Fibroblast of lung (primary cell): ENCODE measurements at regions not wholly inside any gene's neighbourhood (a gene's known extent, or its start where the extent isn't known, plus 50 kb on each side); places are given as distances from the start of the nearest gene placed in this dataset.

Experiments used
- EZH2 ChIP-seq: IDR thresholded peaks from 2 replicates; pipeline ENCODE4 v1.5.1; 2012; ENCODE audit warnings: low read length, control low read depth, mild to moderate bottlenecking; ENCODE audit errors: missing control alignments
- TF ChIP-seq, protein P1 (sequence below), 2 donors: IDR thresholded peaks in 1 of 2; conservative IDR thresholded peaks in 1 of 2; 1 replicate in 1 of 2; 2 replicates in 1 of 2; pipeline ENCODE4 v1.5.1; 2011 to 2012; ENCODE audit warnings: low read length in 2 of 2, control low read depth in 1 of 2, inconsistent platforms in 1 of 2, low read depth in 1 of 2, mild to moderate bottlenecking in 1 of 2

DNA sequence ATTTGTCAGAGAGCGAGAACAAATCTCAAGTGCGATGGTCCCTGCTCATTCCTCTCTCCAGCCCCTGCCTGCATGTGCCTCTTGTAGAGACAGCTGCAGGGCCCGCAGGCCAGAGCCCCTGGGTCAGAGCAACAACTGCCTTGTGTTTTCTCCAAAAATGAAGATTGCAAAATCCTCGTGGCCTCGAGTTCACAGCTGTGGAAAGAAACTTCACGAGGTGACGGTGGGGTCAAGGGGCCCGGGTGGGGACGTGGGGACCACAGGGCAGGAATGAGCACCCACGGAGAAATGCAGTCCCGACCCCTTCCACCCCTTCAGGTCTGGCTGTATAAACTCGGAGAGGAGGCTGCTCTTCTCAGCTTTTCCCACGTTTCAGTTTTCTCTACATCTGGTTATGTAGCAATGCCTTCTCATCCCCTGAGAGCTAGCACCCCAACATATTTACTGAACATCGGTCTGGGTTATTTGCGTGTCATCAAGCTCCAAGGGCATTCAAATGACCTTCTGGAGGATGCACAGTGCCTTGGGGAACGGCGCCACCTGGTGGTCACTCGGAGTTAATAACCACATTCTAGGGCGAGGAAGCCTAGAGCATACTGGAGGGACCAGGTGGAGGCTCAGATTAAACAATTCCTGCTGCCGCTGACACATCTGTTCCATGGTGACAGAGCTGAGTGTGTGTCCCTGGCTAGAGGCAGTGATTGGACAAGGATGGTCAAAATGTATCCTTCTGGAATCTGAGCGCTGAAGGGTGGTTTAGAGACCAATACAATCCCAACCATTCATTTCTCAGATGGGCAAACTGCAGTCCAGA is 91.4 kb upstream of the CYRIA start:
- no peak for TF ChIP-seq EZH2
- TF ChIP-seq, protein P1, sequence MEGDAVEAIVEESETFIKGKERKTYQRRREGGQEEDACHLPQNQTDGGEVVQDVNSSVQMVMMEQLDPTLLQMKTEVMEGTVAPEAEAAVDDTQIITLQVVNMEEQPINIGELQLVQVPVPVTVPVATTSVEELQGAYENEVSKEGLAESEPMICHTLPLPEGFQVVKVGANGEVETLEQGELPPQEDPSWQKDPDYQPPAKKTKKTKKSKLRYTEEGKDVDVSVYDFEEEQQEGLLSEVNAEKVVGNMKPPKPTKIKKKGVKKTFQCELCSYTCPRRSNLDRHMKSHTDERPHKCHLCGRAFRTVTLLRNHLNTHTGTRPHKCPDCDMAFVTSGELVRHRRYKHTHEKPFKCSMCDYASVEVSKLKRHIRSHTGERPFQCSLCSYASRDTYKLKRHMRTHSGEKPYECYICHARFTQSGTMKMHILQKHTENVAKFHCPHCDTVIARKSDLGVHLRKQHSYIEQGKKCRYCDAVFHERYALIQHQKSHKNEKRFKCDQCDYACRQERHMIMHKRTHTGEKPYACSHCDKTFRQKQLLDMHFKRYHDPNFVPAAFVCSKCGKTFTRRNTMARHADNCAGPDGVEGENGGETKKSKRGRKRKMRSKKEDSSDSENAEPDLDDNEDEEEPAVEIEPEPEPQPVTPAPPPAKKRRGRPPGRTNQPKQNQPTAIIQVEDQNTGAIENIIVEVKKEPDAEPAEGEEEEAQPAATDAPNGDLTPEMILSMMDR (conservative IDR thresholded peaks at IDR 0.05 in 1 of 2, IDR thresholded peaks at IDR 0.05 in 1 of 2; ENCODE audit: low read depth in 1 of 2, low read length in 2 of 2): peak; percentile 84 to 92
